ENCODE measurements at regions not wholly inside any gene's neighbourhood (a gene's known extent, or its start where the extent isn't known, plus 50 kb on each side); places are given as distances from the start of the nearest gene placed in this dataset.

DNA sequence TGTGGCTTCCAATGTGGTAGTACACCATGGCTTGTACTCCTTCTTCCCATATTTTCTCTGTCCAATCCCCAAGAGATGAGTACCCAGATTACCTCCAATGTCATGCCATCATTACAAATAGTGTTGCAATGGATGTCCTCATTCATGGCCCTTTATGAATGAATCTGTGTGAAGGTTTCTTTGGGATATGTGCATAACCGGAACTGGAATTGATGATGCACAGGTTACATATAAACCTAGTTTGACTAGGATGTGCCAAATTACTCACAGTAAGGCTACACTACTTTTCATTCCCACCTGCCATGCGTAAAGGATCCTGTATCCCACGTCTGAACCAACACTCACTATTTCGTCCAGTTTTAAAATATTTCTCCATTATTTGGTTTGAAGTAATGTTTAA, 173.9 kb upstream of the CXCR4 start:
- TF ChIP-seq EZH2 (IDR thresholded peaks at IDR 0.05; ENCODE audit: low read depth): no peak
- TF ChIP-seq CTCF (conservative IDR thresholded peaks at IDR 0.05): no peak
